ENCODE measurements at regions not wholly inside any gene's neighbourhood (a gene's known extent, or its start where the extent isn't known, plus 50 kb on each side); places are given as distances from the start of the nearest gene placed in this dataset.
"Not testable (repeated sequence)": the region's sequence is repeated elsewhere in the genome, so short reads cannot be mapped to it uniquely, and the experiment has no call there.

GRCh38 chr16:33583702-33584101 is 124.3 kb downstream of the TP53TG3F start:
- H3K27ac ChIP-seq; H3K4me3 ChIP-seq; DNase-seq (ENCODE audit: low spot score): not testable (repeated sequence)

- not testable (repeated sequence) for H3K4me3 ChIP-seq
Observed at GRCh38 chr16:33588589-33588988, 129.2 kb downstream of the TP53TG3F start.

GRCh38 chr16:33593344-33593743 is 133.9 kb downstream of the TP53TG3F start:
- not testable (repeated sequence) for DNase-seq (ENCODE audit: low spot score); H3K27ac ChIP-seq; H3K4me3 ChIP-seq

More at GRCh38 chr16:33588589-33588988, 129.2 kb downstream of the TP53TG3F start:
- H3K27ac ChIP-seq; DNase-seq (ENCODE audit: low spot score): not testable (repeated sequence)

- H3K4me3 ChIP-seq; DNase-seq (ENCODE audit: low spot score); H3K27ac ChIP-seq: not testable (repeated sequence)
Observed at GRCh38 chr16:33595074-33595473, 135.7 kb downstream of the TP53TG3F start.

- not testable (repeated sequence) for DNase-seq (ENCODE audit: low spot score); H3K4me3 ChIP-seq; H3K27ac ChIP-seq
Observed at GRCh38 chr16:33601029-33601428, 141.6 kb downstream of the TP53TG3F start.

GRCh38 chr16:33623535-33624077 is 164.2 kb downstream of the TP53TG3F start:
- not testable (repeated sequence) for DNase-seq (ENCODE audit: low spot score); H3K27ac ChIP-seq; H3K4me3 ChIP-seq

- not testable (repeated sequence) for DNase-seq (ENCODE audit: low spot score); H3K27ac ChIP-seq; H3K4me3 ChIP-seq
Observed at GRCh38 chr16:33628895-33629294, 169.5 kb downstream of the TP53TG3F start.

- not testable (repeated sequence) for DNase-seq (ENCODE audit: low spot score); H3K27ac ChIP-seq; H3K4me3 ChIP-seq
Observed at GRCh38 chr16:33631713-33632112, 172.3 kb downstream of the TP53TG3F start.

- DNase-seq (ENCODE audit: low spot score); H3K4me3 ChIP-seq; H3K27ac ChIP-seq: not testable (repeated sequence)
Observed at GRCh38 chr16:33634057-33634456, 174.6 kb downstream of the TP53TG3F start.

- DNase-seq (ENCODE audit: low spot score); H3K27ac ChIP-seq; H3K4me3 ChIP-seq: not testable (repeated sequence)
Observed at GRCh38 chr16:33636760-33637159, 177.3 kb downstream of the TP53TG3F start.

- H3K4me3 ChIP-seq; H3K27ac ChIP-seq; DNase-seq (ENCODE audit: low spot score): not testable (repeated sequence)
Observed at GRCh38 chr16:33643270-33643669, 183.9 kb downstream of the TP53TG3F start.

- not testable (repeated sequence) for H3K4me3 ChIP-seq; H3K27ac ChIP-seq; DNase-seq (ENCODE audit: low spot score)
Observed at GRCh38 chr16:33643698-33644381, 184.4 kb downstream of the TP53TG3F start.

GRCh38 chr16:33646386-33646785 is 187.0 kb downstream of the TP53TG3F start:
- H3K27ac ChIP-seq; DNase-seq (ENCODE audit: low spot score); H3K4me3 ChIP-seq: not testable (repeated sequence)

GRCh38 chr16:33655756-33656155 is 196.3 kb downstream of the TP53TG3F start:
- not testable (repeated sequence) for H3K27ac ChIP-seq; H3K4me3 ChIP-seq; DNase-seq (ENCODE audit: low spot score)

- H3K27ac ChIP-seq; DNase-seq (ENCODE audit: low spot score): not testable (repeated sequence)
Observed at GRCh38 chr16:33656394-33656793, 197.0 kb downstream of the TP53TG3F start.

GRCh38 chr16:33657717-33658116 is 198.3 kb downstream of the TP53TG3F start:
- not testable (repeated sequence) for H3K4me3 ChIP-seq; H3K27ac ChIP-seq; DNase-seq (ENCODE audit: low spot score)

More at GRCh38 chr16:33656394-33656793, 197.0 kb downstream of the TP53TG3F start:
- not testable (repeated sequence) for H3K4me3 ChIP-seq

- H3K4me3 ChIP-seq; H3K27ac ChIP-seq; DNase-seq (ENCODE audit: low spot score): not testable (repeated sequence)
Observed at GRCh38 chr16:33680791-33681190, 221.4 kb downstream of the TP53TG3F start.

- not testable (repeated sequence) for H3K4me3 ChIP-seq; DNase-seq (ENCODE audit: low spot score); H3K27ac ChIP-seq
Observed at GRCh38 chr16:33700320-33700719, 240.9 kb downstream of the TP53TG3F start.

- H3K27ac ChIP-seq; H3K4me3 ChIP-seq; DNase-seq (ENCODE audit: low spot score): not testable (repeated sequence)
Observed at GRCh38 chr16:33706845-33707590, 247.6 kb downstream of the TP53TG3F start.

GRCh38 chr16:33707591-33707934 is 248.2 kb downstream of the TP53TG3F start:
- not testable (repeated sequence) for H3K27ac ChIP-seq; DNase-seq (ENCODE audit: low spot score); H3K4me3 ChIP-seq

All from coronary artery (tissue), 2 donors.